ENCODE measurements at regions not wholly inside any gene's neighbourhood (a gene's known extent, or its start where the extent isn't known, plus 50 kb on each side); places are given as distances from the start of the nearest gene placed in this dataset.

DNA sequence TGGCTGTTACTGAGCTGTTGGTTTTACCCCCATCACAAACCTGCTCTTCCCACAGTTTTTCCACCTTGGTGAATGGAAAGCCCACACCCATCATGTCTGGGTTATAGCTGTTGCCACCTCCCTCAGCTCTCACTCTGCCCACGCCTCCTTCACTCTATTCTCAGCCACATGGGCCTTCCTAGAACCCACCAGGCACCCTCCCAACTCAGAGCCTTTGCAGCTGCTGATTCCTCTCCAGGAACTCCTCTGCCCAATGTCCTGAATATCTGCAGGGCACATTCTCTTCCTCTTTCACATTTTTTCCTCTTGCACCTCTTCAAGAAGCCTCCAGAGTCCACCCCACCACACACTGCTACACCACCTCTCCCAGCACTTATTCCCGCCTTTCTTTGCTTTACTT lies 177.4 kb downstream of the TBXT start:
- TF ChIP-seq ZBTB8A (tag by site-specific recombination; IDR thresholded peaks at IDR 0.05) (no peak), ZNF302 (tag by site-specific recombination; IDR thresholded peaks at IDR 0.05; ENCODE audit: low read depth) (no peak), ZNF24 (tag by site-specific recombination; IDR thresholded peaks at IDR 0.05) (no peak), KLF9 (tag by site-specific recombination; IDR thresholded peaks at IDR 0.05; ENCODE audit: low read depth) (no peak), ZNF292 (tag by site-specific recombination; IDR thresholded peaks at IDR 0.05; ENCODE audit: borderline replicate concordance, low read depth) (no peak), ZNF707 (tag by site-specific recombination; IDR thresholded peaks at IDR 0.05) (no peak)
- TF ChIP-seq, protein P1, sequence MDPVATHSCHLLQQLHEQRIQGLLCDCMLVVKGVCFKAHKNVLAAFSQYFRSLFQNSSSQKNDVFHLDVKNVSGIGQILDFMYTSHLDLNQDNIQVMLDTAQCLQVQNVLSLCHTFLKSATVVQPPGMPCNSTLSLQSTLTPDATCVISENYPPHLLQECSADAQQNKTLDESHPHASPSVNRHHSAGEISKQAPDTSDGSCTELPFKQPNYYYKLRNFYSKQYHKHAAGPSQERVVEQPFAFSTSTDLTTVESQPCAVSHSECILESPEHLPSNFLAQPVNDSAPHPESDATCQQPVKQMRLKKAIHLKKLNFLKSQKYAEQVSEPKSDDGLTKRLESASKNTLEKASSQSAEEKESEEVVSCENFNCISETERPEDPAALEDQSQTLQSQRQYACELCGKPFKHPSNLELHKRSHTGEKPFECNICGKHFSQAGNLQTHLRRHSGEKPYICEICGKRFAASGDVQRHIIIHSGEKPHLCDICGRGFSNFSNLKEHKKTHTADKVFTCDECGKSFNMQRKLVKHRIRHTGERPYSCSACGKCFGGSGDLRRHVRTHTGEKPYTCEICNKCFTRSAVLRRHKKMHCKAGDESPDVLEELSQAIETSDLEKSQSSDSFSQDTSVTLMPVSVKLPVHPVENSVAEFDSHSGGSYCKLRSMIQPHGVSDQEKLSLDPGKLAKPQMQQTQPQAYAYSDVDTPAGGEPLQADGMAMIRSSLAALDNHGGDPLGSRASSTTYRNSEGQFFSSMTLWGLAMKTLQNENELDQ (tag by site-specific recombination; IDR thresholded peaks at IDR 0.05; ENCODE audit: low read depth), result no peak
- TF ChIP-seq, protein P2, sequence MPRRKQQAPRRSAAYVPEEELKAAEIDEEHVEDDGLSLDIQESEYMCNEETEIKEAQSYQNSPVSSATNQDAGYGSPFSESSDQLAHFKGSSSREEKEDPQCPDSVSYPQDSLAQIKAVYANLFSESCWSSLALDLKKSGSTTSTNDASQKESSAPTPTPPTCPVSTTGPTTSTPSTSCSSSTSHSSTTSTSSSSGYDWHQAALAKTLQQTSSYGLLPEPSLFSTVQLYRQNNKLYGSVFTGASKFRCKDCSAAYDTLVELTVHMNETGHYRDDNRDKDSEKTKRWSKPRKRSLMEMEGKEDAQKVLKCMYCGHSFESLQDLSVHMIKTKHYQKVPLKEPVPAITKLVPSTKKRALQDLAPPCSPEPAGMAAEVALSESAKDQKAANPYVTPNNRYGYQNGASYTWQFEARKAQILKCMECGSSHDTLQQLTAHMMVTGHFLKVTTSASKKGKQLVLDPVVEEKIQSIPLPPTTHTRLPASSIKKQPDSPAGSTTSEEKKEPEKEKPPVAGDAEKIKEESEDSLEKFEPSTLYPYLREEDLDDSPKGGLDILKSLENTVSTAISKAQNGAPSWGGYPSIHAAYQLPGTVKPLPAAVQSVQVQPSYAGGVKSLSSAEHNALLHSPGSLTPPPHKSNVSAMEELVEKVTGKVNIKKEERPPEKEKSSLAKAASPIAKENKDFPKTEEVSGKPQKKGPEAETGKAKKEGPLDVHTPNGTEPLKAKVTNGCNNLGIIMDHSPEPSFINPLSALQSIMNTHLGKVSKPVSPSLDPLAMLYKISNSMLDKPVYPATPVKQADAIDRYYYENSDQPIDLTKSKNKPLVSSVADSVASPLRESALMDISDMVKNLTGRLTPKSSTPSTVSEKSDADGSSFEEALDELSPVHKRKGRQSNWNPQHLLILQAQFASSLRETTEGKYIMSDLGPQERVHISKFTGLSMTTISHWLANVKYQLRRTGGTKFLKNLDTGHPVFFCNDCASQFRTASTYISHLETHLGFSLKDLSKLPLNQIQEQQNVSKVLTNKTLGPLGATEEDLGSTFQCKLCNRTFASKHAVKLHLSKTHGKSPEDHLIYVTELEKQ (tag by site-specific recombination; IDR thresholded peaks at IDR 0.05; ENCODE audit: borderline replicate concordance), result no peak
- TF ChIP-seq, protein P3, sequence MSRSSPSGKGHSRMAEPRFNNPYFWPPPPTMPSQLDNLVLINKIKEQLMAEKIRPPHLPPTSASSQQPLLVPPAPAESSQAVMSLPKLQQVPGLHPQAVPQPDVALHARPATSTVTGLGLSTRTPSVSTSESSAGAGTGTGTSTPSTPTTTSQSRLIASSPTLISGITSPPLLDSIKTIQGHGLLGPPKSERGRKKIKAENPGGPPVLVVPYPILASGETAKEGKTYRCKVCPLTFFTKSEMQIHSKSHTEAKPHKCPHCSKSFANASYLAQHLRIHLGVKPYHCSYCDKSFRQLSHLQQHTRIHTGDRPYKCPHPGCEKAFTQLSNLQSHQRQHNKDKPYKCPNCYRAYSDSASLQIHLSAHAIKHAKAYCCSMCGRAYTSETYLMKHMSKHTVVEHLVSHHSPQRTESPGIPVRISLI (tag by site-specific recombination; IDR thresholded peaks at IDR 0.05), result no peak
- TF ChIP-seq, protein P4, sequence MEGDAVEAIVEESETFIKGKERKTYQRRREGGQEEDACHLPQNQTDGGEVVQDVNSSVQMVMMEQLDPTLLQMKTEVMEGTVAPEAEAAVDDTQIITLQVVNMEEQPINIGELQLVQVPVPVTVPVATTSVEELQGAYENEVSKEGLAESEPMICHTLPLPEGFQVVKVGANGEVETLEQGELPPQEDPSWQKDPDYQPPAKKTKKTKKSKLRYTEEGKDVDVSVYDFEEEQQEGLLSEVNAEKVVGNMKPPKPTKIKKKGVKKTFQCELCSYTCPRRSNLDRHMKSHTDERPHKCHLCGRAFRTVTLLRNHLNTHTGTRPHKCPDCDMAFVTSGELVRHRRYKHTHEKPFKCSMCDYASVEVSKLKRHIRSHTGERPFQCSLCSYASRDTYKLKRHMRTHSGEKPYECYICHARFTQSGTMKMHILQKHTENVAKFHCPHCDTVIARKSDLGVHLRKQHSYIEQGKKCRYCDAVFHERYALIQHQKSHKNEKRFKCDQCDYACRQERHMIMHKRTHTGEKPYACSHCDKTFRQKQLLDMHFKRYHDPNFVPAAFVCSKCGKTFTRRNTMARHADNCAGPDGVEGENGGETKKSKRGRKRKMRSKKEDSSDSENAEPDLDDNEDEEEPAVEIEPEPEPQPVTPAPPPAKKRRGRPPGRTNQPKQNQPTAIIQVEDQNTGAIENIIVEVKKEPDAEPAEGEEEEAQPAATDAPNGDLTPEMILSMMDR (tag by site-specific recombination; IDR thresholded peaks at IDR 0.05), result no peak
- TF ChIP-seq, protein P5, sequence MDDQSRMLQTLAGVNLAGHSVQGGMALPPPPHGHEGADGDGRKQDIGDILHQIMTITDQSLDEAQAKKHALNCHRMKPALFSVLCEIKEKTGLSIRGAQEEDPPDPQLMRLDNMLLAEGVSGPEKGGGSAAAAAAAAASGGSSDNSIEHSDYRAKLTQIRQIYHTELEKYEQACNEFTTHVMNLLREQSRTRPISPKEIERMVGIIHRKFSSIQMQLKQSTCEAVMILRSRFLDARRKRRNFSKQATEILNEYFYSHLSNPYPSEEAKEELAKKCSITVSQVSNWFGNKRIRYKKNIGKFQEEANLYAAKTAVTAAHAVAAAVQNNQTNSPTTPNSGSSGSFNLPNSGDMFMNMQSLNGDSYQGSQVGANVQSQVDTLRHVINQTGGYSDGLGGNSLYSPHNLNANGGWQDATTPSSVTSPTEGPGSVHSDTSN (CRISPR knock-in tag; IDR thresholded peaks at IDR 0.05), result no peak

Measured in HEK293 (cell line).